Middle frontal gyrus (tissue), 1 donor: ENCODE measurements at regions not wholly inside any gene's neighbourhood (a gene's known extent, or its start where the extent isn't known, plus 50 kb on each side); places are given as distances from the start of the nearest gene placed in this dataset.

ENCODE experiments used
- DNase-seq: peaks from one replicate; pipeline ENCODE4 v3.0.0-alpha.2; 2015; ENCODE audit warnings: low spot score; ENCODE audit errors: extremely low spot score

- DNase-seq: no peak
These were observed 132.8 kb upstream of the MPDZ start for GRCh38 chr9:13412331-13412730.

- no peak for DNase-seq
These were observed 132.3 kb upstream of the MPDZ start for GRCh38 chr9:13411791-13412190.

DNA sequence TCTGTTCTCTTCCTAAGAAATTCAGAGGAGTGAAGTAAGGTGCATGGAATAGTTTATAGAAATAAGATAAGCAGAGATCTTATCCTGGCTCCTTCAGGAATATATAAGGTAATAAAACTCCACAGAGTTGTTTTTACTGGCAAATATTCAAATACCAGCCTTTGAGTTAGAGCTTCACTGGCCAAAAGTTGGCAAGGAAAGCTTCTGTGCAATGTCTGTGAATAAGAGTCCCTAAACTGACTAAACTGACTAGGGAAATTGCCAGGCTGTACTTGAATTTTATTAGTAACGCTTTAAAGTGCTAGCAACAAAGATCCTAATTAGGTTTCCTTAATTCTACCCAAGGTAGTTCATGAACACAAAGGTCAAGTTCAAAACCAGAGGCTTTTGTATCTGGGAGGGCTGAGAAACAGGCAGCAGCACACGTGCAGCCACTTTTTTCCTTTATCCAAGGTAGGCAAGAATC is 131.1 kb upstream of the MPDZ start:
- no peak for DNase-seq

DNA sequence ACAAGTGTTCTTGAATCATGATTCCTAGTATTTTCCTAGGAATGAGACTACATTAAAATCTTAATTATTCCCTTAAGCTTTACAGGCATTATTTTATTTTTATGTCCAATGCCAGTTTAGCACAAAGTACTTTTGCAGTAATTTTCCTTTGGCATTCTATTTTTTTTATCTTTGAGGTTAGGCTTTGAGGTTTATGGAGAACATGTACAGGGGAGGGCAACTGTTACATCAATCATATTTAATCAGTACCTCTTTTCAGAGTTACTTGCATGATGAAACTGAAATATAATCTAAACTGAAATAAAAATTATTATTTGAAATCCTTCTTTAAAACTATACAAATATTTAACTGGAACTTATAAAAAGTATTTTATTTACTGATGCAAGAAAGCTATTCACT is 118.2 kb upstream of the MPDZ start:
- no peak for DNase-seq

GRCh38 chr9:13397220-13397619 is 117.7 kb upstream of the MPDZ start:
- no peak for DNase-seq

DNA sequence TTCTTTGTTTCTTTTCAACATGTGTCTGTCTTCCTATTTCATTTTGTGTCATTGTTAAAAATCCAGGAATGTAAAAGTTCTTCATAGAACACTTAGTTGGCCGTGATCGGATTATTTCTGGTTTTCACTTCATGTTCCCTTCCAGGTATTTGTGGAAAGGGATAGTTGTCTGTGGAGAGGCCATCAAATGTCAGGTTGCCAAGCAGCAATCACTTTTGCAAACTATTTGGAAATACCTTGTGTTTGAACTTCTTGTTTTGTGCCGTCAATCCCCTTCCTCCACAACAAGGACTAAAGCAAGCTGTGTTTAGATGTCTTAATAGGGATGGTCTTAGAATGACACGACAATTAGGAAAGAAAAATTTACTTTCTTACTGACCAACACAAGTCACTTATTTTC is 116.9 kb upstream of the MPDZ start:
- no peak for DNase-seq

GRCh38 chr9:13395156-13395555 is 115.7 kb upstream of the MPDZ start:
- DNase-seq: no peak

- DNase-seq: no peak
These were observed 108.7 kb upstream of the MPDZ start for GRCh38 chr9:13388157-13388556.

GRCh38 chr9:13387734-13388067 is 108.2 kb upstream of the MPDZ start:
- no peak for DNase-seq

DNA sequence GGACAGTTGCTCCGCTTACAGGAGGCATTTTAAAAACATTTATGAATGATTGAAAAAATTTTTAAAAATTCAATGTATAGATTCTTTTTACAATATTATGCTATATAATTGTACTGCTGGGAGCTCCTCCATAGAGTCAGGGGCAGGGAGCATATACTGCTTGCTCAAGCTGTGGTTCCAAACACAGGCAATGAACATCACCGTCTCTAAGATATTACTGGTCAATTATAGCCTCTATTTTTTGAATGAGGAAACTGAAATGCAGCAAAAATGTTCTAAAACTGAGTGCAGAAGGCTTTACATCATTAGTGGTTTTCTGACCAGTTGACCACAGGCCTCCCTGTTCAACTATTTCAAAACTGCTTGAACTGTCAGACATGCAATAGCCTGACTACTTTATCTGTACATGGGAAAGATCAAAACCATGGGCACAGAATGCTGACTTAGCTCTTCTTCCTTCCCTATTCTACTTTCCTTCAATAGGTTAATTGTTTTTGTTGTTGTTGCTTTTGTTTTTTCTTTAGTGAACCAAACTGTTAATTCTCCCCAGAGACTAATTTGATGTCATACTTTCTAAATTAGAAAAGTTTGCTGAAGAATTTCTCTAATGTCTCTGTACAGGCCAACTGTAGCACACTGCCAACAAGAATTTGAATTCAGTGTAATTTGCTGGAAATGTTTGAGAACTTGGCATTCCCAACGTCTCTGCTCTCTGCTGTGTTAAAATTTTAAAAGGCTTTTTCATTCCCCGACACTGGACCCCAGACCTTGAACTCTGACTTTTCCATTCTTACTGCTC is 107.6 kb upstream of the MPDZ start:
- no peak for DNase-seq

GRCh38 chr9:13386316-13386715 is 106.8 kb upstream of the MPDZ start:
- no peak for DNase-seq

DNA sequence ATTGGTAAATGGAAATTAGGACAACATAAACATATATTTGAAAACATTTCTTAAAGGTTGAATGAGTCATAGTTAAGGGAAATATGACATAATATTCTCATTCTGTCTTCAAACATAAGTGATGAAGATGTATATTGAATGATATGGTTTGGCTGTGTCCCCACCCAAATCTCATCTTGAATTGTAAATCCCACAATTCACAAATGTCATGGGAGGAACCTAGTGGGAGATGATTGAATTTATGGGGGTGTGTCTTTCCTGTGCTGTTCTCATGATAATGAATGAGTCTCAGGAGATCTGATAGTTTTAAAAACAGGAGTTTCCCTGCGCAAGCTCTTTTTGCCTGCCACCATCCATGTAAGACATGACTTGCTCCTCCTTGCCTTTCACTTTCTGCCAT is 104.4 kb upstream of the MPDZ start:
- DNase-seq: no peak

DNA sequence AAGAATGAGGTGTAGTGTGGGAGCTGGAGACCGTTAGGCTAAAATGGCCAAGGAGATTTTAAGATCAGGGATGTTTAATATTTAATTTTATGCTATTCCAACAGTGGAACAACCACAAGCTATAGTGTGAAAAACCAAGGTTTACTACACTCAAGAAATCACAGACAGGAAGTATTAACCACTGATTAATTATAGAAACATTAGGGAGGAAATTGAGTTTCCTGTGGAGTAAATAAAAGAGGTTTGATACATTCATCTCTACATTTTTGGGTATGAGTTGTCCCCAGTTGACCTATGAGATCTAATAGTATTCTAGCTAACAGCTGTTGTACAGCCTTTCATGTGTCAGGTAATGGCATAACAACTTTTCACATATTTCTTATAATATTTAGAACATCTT is 103.7 kb upstream of the MPDZ start:
- DNase-seq: no peak

DNA sequence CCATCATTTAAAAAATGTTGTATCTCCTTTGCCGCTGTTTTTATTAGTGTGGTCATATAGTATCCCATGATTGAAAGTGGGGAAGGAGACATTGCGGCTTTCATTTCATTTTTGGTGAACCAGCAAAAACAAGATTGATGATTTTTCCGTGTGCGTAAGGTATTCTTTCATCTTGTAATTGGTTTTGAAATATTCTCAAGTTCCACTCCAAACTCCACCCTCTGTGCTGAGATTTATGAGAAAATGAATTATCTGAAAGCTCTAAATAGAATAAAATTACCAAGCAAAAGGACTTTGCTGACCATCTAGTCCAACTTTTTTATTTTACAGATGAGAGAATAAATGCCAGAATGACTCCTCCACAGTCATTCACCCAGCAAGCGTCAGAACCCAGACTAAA is 103.1 kb upstream of the MPDZ start:
- DNase-seq: no peak

- DNase-seq: no peak
These were observed 101.4 kb upstream of the MPDZ start for GRCh38 chr9:13380903-13381302.

GRCh38 chr9:13378154-13378553 is 98.7 kb upstream of the MPDZ start:
- DNase-seq: no peak

- no peak for DNase-seq
These were observed 97.9 kb upstream of the MPDZ start for GRCh38 chr9:13377171-13377925.

DNA sequence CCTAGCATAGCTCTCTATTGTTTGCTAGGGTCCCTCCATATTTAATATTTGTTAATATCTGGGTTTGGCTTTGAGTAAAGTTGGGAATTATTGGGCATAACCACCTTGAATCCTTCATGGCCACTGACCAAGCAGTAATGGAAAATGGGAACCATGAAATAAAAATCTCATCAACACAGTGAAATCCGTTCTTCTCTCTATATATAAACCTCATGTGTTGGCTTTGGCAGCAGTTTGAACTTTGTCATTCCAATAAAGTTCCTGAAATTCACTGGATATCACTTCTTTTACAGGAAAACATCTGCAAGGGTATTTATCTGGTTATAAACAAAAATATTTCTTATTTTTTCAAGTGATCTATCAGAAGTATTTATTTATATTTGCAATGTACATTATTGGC is 93.0 kb upstream of the MPDZ start:
- DNase-seq: no peak

GRCh38 chr9:13369431-13369830 is 89.9 kb upstream of the MPDZ start:
- DNase-seq: no peak

- DNase-seq: no peak
These were observed 88.3 kb upstream of the MPDZ start for GRCh38 chr9:13367784-13368183.

DNA sequence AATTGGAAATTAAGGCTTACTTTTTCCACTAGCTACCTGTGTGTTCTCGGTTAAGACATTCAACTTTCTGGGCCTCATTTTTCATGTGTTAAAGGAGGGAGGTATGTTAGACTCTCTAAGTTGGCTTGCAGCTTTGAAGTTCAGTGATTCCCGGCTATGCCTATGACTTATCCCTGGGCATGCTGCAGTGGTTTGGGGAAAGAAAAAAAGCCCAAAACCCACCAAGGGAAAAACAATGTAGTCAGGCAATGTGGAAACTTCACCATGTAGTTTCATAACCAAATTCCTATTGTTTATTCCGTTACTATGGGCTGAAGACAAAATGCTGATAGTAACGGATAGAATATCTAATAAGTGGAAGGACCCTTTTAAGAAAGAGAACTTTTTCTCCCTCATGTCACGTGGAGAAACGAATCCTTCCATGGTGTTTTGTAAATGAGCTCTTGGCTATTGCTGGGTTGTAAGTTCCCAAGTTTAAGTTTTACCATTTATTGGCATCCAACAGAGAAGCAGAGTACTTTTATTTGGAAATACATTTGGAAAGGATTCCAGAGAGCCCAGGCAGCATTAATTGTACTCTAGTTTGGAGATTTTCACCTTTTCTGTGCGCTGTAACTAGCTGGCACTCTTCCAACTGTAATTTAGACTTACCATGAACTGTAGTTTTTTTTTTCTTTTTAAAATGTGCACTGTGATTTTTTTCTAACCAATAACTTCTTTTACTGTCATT is 84.9 kb upstream of the MPDZ start:
- DNase-seq: no peak

GRCh38 chr9:13361076-13361475 is 81.6 kb upstream of the MPDZ start:
- DNase-seq: no peak
